Activated naive CD4-positive, alpha-beta T cell treated with anti-CD3 and anti-CD28 coated beads, Interleukin-2, amount 10 ng/mL, durations not matched to agents 7 days and 5 days (primary cell): ENCODE measurements at regions not wholly inside any gene's neighbourhood (a gene's known extent, or its start where the extent isn't known, plus 50 kb on each side); places are given as distances from the start of the nearest gene placed in this dataset.
"Not testable (repeated sequence)": the region's sequence is repeated elsewhere in the genome, so short reads cannot be mapped to it uniquely, and the experiment has no call there.

Experiments
- CTCF ChIA-PET: fragments of 350-600 bp; sonication (Branson Sonifier 250); formaldehyde crosslinking; loops from one replicate; lab custom pipeline; 2021; ENCODE audit warnings: antibody characterized with exemption; lab: Charles Lee
- DNase-seq: peaks from one replicate; pipeline ENCODE4 v3.0.0-alpha.2; 2020
- H3K27ac Mint-ChIP-seq: one replicate; pipeline ENCODE4 v1.8.0; 2021; ENCODE audit warnings: mild to moderate bottlenecking, moderate library complexity, mixed read lengths
- H3K27me3 Mint-ChIP-seq: one replicate; pipeline ENCODE4 v1.8.0; 2021; ENCODE audit warnings: mild to moderate bottlenecking, mixed read lengths
- H3K36me3 Mint-ChIP-seq: one replicate; pipeline ENCODE4 v1.8.0; 2021; ENCODE audit warnings: mixed read lengths
- H3K4me1 Mint-ChIP-seq: one replicate; pipeline ENCODE4 v1.8.0; 2021; ENCODE audit warnings: mixed read lengths
- H3K4me3 Mint-ChIP-seq: one replicate; pipeline ENCODE4 v1.8.0; 2021; ENCODE audit warnings: mild to moderate bottlenecking, moderate library complexity, mixed read lengths
- H3K9me3 Mint-ChIP-seq: one replicate; pipeline ENCODE4 v1.8.0; 2021; ENCODE audit warnings: mixed read lengths

DNA sequence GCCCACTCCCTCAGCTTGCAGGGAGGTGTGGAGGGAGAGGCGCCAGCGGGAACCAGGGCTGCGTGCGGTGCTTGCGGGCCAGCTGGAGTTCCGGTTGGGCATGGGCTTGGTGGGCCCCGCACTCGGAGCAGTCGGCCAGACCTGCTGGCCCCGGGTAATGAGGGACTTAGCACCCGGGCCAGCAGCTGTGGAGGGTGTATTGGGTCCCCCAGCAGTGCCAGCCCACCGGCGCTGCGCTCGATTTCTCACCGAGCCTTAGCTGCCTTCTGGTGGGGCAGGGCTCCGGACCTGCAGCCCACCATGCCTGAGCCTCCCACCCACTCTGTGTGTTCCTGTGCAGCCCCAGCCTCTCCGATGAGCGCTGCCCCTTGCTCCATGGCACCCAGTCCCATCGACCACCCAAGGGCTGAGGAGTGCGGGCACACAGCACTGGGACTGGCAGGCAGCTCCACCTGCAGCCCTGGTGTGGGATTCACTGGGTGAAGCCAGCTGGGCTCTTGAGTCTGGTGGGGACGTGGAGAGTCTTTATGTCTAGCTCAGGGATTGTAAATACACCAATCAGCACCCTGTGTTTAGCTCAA is 254.0 kb downstream of the DSC3 start:
- H3K36me3 Mint-ChIP-seq, H3K27ac Mint-ChIP-seq, H3K27me3 Mint-ChIP-seq, H3K4me1 Mint-ChIP-seq, H3K4me3 Mint-ChIP-seq, CTCF ChIA-PET, DNase-seq: not testable (repeated sequence)
- peaks cover 20% of the 10 kb centered on the region for H3K9me3 Mint-ChIP-seq

DNA sequence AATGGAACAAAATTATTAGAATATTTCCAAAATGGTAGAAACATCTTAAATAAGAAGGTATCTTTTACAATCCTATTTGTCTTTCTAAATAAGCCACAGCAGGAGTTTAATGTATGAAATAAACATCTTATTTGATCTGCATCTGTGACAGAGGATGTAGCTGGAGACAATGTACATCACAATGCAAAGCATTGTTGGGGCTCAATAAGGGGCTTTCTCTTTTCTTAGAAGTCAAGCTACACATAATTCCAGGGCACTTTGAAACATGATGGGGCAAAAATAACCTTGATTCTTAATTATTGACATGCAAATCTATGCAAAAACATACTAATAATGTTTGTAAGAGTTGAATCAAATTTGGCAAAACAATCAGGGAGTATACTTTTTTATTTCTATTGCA is 255.1 kb downstream of the DSC3 start:
- CTCF ChIA-PET = no interaction called here
- H3K4me1 Mint-ChIP-seq = no peaks in the 10 kb centered on the region
- H3K36me3 Mint-ChIP-seq = no peaks in the 10 kb centered on the region
- no peaks in the 10 kb centered on the region for H3K27me3 Mint-ChIP-seq
- H3K27ac Mint-ChIP-seq = no peak overlapping the region
- no peak for DNase-seq
- H3K4me3 Mint-ChIP-seq = no peak overlapping the region
- peaks cover 27% of the 10 kb centered on the region for H3K9me3 Mint-ChIP-seq

DNA sequence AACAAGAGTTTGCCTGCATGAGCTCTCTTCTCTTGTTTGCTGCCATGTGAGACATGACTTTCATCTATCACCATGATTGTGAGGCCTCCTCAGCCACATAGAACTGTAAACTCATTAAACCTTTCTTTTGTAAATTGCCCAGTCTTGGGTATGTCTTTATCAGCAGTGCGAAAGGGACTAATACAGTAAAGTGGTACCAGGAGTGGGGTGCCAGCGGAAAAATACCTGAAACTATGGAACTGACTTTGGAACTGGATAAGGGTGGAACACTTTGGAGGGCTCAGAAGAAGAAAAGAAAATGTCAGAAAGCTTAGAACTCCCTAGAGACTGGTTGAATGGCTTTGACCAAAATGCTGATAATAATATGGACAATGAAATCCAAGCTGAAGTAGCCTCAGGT is 260.9 kb downstream of the DSC3 start:
- CTCF ChIA-PET = no interaction called here
- Mint-ChIP-seq H3K36me3 (no peaks in the 10 kb centered on the region), H3K4me3 (no peak overlapping the region), H3K27ac (no peak overlapping the region), H3K9me3 (peaks cover 24% of the 10 kb centered on the region), H3K27me3 (no peaks in the 10 kb centered on the region), H3K4me1 (no peaks in the 10 kb centered on the region)
- no peak for DNase-seq

DNA sequence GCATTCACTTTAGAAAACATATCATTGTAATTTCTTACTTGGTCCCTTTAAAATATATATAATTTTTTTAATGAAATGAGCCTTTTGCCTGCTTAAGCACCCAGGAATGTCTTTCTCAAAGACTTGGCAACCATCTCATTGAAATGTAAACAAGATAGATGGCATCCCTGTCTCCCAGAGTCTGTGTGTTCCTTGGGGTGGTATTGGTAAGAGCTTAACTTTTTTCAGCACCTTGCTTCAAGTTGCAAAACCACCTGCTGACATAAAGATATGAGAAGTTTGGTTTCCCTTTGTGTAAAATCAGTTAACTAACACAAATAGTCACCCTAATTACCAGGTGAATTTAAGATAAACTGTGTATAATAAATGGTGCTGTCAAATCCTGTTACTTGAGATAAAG is 266.9 kb downstream of the DSC3 start:
- Mint-ChIP-seq H3K4me1 (no peaks in the 10 kb centered on the region), H3K27ac (no peak overlapping the region), H3K36me3 (no peaks in the 10 kb centered on the region), H3K4me3 (no peak overlapping the region), H3K27me3 (no peaks in the 10 kb centered on the region), H3K9me3 (peaks cover 14% of the 10 kb centered on the region)
- CTCF ChIA-PET = no interaction called here
- no peak for DNase-seq

DNA sequence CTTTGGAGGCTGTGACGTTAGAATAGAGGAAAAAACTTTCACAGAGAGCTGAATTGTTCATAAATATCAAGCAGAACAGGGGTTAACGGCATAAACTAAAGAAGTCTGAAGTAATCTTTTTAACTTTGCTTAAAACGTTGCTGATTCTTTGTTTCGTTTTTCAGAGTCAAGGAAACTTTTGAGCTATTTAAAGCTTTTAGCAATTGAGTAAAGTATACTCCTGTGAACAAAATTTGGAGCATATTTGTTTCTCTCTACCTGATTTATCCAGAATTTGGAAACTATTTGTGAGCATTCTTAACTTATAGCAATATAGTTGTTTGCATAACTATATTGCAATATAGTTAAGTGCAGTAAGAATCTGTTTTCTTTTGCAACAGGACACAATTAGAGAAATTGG is 270.4 kb downstream of the DSC3 start:
- H3K4me1 Mint-ChIP-seq, H3K27ac Mint-ChIP-seq, CTCF ChIA-PET, H3K4me3 Mint-ChIP-seq, H3K27me3 Mint-ChIP-seq, H3K36me3 Mint-ChIP-seq, DNase-seq: not testable (repeated sequence)
- peaks cover 14% of the 10 kb centered on the region for H3K9me3 Mint-ChIP-seq

DNA sequence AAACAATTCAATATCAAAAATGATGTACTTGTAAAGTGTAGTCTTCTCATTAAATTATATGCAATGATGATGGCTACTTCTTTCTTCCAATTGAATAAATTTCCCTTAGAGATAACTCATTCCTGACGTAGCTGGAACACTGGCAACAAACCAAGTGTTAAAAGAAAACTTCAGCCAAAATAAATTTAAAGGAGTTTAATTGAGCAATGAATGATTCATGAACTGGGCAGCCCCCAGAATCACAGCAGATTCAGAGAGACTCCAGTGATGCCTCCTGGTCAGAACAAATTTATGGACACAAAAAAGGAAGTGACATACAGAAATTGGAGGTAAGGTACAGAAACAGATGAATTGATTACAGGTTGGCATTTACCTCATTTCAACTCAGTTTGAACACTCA is 276.5 kb downstream of the DSC3 start:
- H3K9me3 Mint-ChIP-seq = peaks cover 7% of the 10 kb centered on the region
- H3K4me1 Mint-ChIP-seq = no peaks in the 10 kb centered on the region
- CTCF ChIA-PET = no interaction called here
- no peak overlapping the region for H3K4me3 Mint-ChIP-seq
- H3K36me3 Mint-ChIP-seq = no peaks in the 10 kb centered on the region
- H3K27ac Mint-ChIP-seq = no peak overlapping the region
- DNase-seq = no peak
- H3K27me3 Mint-ChIP-seq = no peaks in the 10 kb centered on the region

DNA sequence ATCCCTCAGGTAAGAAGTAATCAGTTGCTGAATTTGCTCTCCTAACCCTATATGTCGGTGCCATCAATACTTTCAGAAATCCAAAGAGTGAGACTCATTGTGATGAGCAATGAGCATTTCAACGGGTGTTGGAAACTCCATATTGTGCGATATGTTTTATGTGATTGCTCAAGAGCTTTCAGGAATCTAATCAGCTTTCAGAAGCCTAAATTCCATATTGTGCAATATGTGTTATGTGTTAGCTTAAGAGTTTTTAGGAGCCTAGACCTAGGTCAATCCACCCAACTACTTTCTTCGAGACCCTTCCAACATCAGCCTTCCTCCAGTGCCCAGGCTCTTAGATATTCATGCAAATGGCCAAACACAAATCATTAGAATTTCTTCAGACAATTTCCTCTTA is 277.3 kb downstream of the DSC3 start:
- Mint-ChIP-seq H3K4me1 (no peaks in the 10 kb centered on the region), H3K4me3 (no peak overlapping the region), H3K27me3 (no peaks in the 10 kb centered on the region), H3K36me3 (no peaks in the 10 kb centered on the region), H3K27ac (no peak overlapping the region), H3K9me3 (peaks cover 4% of the 10 kb centered on the region)
- CTCF ChIA-PET = no interaction called here
- DNase-seq = no peak

DNA sequence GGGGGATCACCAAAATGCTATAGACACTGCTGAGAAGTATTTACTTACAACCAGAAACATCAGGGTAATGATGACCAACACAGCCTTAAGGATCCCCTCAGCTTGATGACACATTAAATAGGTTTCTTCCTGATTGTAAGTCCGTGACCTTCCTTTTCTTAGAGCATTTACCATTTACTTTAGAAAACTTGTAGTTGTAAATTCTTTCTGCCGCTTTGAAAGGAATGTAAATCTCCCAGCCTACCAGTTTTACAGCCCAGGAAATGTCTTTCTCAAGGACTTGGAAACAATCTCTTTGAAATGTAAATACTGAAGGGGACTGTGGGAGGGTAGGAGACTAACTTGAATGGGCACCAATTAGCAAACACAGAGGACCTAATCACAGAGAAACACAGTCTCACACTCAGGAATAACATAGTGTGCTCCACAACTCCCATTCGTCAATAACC is 278.6 kb downstream of the DSC3 start:
- H3K4me3 Mint-ChIP-seq = no peak overlapping the region
- no peak overlapping the region for H3K27ac Mint-ChIP-seq
- H3K27me3 Mint-ChIP-seq = no peaks in the 10 kb centered on the region
- peaks cover 4% of the 10 kb centered on the region for H3K9me3 Mint-ChIP-seq
- CTCF ChIA-PET = no interaction called here
- no peak for DNase-seq
- no peaks in the 10 kb centered on the region for H3K36me3 Mint-ChIP-seq
- H3K4me1 Mint-ChIP-seq = no peaks in the 10 kb centered on the region

DNA sequence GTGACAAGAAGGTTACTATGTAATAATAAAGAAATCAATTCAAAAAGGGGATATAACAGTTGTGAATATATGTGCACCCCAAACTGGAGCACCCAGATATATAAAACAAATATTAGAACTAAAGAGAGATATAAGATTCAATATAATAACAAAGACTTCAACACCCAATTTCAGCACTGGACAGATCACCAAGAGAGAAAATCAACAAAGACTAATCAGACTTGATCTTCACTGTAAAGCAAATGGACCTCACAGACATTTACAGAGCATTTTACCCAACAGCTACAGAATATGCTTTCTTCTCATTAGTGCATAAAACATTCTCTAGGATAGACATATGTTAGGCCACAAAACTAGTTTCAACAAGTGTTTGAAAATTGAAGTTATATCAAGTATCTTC is 287.7 kb downstream of the DSC3 start:
- H3K4me1 Mint-ChIP-seq = no peaks in the 10 kb centered on the region
- no peak overlapping the region for H3K4me3 Mint-ChIP-seq
- H3K36me3 Mint-ChIP-seq = no peaks in the 10 kb centered on the region
- H3K27ac Mint-ChIP-seq = no peak overlapping the region
- no peaks in the 10 kb centered on the region for H3K27me3 Mint-ChIP-seq
- H3K9me3 Mint-ChIP-seq = peaks cover 5% of the 10 kb centered on the region
- DNase-seq = no peak
- CTCF ChIA-PET = no interaction called here

DNA sequence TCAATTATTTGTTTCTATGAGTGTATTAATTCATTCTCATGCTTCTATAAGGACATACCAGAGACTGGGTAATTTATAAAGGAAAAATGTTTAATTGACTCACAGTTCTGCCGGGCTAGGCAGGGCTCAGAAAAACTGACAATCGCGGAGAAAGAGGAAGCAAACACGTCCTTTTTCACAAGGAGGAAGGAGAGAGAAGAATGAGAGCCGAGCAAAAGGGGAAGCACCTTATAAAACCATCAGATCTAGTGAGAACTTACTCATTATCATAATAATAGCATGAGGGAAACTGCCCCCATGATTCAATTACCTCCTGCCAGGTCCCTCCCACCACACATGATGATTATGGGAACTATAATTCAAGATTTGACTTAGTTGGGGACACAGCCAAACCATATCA is 294.0 kb downstream of the DSC3 start:
- CTCF ChIA-PET = no interaction called here
- no peaks in the 10 kb centered on the region for H3K36me3 Mint-ChIP-seq

DNA sequence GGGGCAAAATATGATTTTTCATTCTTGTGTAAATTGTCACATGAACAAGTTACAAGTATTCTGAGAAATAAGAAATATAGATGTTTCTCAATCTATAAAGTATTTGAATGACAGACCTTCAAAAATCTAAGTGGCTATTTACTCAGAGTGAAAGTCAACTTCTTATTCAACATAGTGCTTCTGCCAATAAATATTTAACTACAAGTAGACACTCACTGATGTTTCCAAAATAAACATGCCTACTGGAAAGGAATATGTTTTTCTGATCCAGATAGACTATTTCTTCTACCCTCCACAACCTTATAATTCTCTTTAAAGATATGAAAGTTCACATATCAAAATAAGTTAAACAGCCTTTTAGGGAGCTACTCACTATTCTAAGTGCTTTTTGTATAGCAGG is 296.3 kb downstream of the DSC3 start:
- no peaks in the 10 kb centered on the region for H3K27me3 Mint-ChIP-seq

More for the DNA sequence above, 294.0 kb downstream of the DSC3 start:
- DNase-seq = no peak
- no peaks in the 10 kb centered on the region for H3K4me1 Mint-ChIP-seq
- no peaks in the 10 kb centered on the region for H3K27me3 Mint-ChIP-seq
- H3K9me3 Mint-ChIP-seq = peaks cover 5% of the 10 kb centered on the region
- no peak overlapping the region for H3K27ac Mint-ChIP-seq
- H3K4me3 Mint-ChIP-seq = no peak overlapping the region

DNA sequence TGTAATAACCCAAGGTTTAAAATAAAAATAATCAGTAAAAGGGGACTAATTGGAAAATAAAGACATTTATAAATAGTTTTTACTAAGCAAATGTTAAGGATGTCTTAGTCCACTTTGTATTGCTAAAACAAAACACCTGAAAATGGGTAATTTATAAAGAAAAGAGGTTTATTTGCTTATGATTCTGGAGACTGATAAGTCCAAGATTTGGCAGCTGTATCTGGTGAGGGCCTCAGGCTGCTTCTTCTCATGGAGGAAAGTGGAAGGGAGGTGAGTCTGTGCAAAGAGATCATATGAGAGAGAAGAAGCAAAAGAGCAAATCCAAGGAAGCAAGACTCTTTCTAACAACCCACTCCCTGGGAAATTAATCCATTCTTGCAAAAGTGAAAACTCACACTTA is 299.5 kb downstream of the DSC3 start:
- Mint-ChIP-seq H3K27ac (no peak overlapping the region), H3K27me3 (no peaks in the 10 kb centered on the region), H3K4me3 (no peak overlapping the region), H3K36me3 (no peaks in the 10 kb centered on the region), H3K9me3 (no peaks in the 10 kb centered on the region), H3K4me1 (no peaks in the 10 kb centered on the region)
- DNase-seq = no peak
- CTCF ChIA-PET = no interaction called here

More for the DNA sequence above, 296.3 kb downstream of the DSC3 start:
- DNase-seq = no peak
- no peak overlapping the region for H3K27ac Mint-ChIP-seq
- no peak overlapping the region for H3K4me3 Mint-ChIP-seq
- CTCF ChIA-PET = no interaction called here
- no peaks in the 10 kb centered on the region for H3K36me3 Mint-ChIP-seq
- peaks cover 3% of the 10 kb centered on the region for H3K9me3 Mint-ChIP-seq
- no peaks in the 10 kb centered on the region for H3K4me1 Mint-ChIP-seq

DNA sequence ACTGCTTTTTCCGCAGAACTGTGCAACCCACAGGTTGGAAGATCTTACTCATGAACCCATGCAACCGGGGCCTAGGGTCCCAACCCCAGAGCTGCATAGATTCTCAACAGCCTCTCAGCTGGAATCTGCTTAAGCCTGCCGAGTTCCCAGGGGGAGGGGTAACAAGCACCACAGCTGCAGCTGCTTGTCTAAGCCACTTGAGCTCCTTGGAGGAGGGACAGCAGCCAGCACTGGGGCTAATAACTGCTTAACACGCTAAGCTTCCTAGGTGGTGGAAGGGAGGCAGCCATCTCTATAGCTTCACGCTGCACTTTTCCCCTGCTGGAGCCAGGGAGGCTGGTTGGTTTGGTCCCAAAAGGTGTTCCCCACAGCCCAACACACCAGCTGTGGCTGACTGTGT is 311.6 kb downstream of the DSC3 start:
- Mint-ChIP-seq H3K4me3 (no peak overlapping the region), H3K36me3 (no peaks in the 10 kb centered on the region), H3K4me1 (no peaks in the 10 kb centered on the region), H3K9me3 (peaks cover 13% of the 10 kb centered on the region), H3K27me3 (no peaks in the 10 kb centered on the region), H3K27ac (no peak overlapping the region)
- no peak for DNase-seq
- CTCF ChIA-PET = no interaction called here

DNA sequence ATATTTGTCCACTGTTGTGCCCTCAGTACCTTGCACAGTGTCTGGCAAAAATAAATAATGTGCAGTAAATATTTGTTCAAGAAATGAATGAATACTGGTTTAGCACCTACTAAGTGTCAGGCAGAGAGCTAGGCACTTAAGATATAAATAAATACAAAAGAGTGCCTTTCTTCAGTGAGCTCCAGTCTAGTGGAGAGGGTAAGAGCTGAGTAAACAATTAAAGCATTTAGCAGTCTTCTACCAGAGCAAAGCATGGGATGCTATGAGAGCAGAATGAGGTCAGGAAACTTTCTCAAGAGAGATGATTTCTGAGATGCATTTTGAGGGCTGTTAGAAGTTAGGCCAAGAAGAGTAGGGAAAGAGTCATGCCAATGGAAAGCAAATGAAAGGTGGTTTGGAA is 314.7 kb downstream of the DSC3 start:
- Mint-ChIP-seq H3K27me3 (no peaks in the 10 kb centered on the region), H3K4me1 (no peaks in the 10 kb centered on the region), H3K9me3 (peaks cover 3% of the 10 kb centered on the region), H3K36me3 (no peaks in the 10 kb centered on the region), H3K4me3 (no peak overlapping the region), H3K27ac (no peak overlapping the region)
- CTCF ChIA-PET = no interaction called here
- DNase-seq = no peak

DNA sequence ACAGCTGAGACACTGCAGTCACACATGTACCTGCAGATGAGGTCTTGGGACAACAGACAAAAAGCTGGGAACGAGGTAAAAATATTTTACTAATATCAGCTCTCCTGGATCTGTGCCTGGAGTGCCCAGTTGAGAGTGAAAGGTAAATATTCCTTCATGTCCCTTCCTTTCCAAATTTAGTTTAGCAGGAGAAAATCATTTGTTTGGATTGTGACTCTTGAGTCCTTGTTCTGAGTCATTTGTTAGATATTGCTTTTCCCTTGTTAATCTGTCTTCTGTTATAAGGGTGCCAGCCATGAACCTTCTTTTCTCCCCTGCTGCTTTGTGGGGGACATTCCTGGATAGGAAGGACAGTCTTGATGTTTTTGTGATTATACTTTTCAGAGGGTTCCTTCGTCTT is 329.2 kb downstream of the DSC3 start:
- Mint-ChIP-seq H3K4me3 (no peak overlapping the region), H3K27me3 (no peaks in the 10 kb centered on the region), H3K4me1 (no peaks in the 10 kb centered on the region), H3K36me3 (no peaks in the 10 kb centered on the region), H3K9me3 (peaks cover 8% of the 10 kb centered on the region), H3K27ac (no peak overlapping the region)
- no peak for DNase-seq
- CTCF ChIA-PET = no interaction called here

DNA sequence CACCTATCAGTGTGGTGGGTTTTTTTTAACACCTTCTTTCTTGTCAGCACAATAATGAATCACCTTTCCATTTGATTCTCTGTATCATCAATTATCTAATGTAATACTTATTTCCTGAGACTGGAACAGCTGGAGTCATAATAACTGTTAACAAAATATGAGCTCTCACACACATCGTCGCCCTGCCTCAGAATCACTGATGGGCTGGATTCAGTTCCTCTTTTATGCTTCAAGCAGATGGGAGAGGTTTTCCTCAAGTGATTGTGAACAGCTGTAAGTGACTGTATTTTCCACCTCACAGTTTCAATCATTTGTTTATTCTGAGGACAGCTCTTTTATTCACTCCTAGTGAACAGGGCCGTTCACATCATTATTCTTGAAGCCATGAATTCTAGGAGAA is 330.2 kb downstream of the DSC3 start:
- Mint-ChIP-seq H3K4me1 (no peaks in the 10 kb centered on the region), H3K36me3 (no peaks in the 10 kb centered on the region), H3K4me3 (no peak overlapping the region), H3K27me3 (no peaks in the 10 kb centered on the region), H3K27ac (no peak overlapping the region), H3K9me3 (peaks cover 7% of the 10 kb centered on the region)
- no peak for DNase-seq
- CTCF ChIA-PET = interaction anchor here (0.6 kb wide), 1 partner anchor 220 kb away, joined by 3 read pairs; no protein-coding TSS in a partner anchor
